SK-N-SH (cell line): ENCODE measurements at regions not wholly inside any gene's neighbourhood (a gene's known extent, or its start where the extent isn't known, plus 50 kb on each side); places are given as distances from the start of the nearest gene placed in this dataset.

Experiments
- CTCF ChIA-PET: fragments of 300-600, 350-600 bp; formaldehyde crosslinking; extraction: SDS; loops from one replicate; lab custom pipeline; 2021; lab: Yijun Ruan, JAX
- POLR2A ChIA-PET: fragments of 350-600 bp; sonication (Branson Sonifier 250); formaldehyde crosslinking; extraction: SDS; loops from one replicate; lab custom pipeline; 2020; ENCODE audit warnings: antibody characterized with exemption, inconsistent platforms; lab: Yijun Ruan, JAX
- DNase-seq: peaks from one replicate; pipeline ENCODE4 v3.0.0; 2012
- H2AFZ ChIP-seq: fragments of 200-600 bp; sonication (generic); 2 replicates; pipeline ENCODE4 v1.8.1; 2016; ENCODE audit warnings: antibody characterized with exemption, mild to moderate bottlenecking, low read depth
- H3F3A ChIP-seq: fragments of 200-600 bp; sonication (generic); replicated peaks from 2 replicates; pipeline ENCODE3; 2016; ENCODE audit warnings: antibody characterized with exemption, mild to moderate bottlenecking; ENCODE audit not compliant: insufficient read depth
- H3K27ac ChIP-seq, 2 experiments: fragments of 200-500 bp in 1 of 2; fragments of 200-600 bp in 1 of 2; sonication (Bioruptor generic) in 1 of 2; sonication (generic), shearing (Covaris generic) in 1 of 2; 2 replicates each; pipeline versions ENCODE4 v1.5.1 to v1.6.1; 2014 to 2016; ENCODE audit warnings: low read depth in 2 of 2, inconsistent platforms in 1 of 2, low read length in 1 of 2, mild to moderate bottlenecking in 1 of 2, mixed read lengths in 1 of 2
- H3K27me3 ChIP-seq: fragments of 200-600 bp; sonication (generic), shearing (Covaris generic); 2 replicates; pipeline ENCODE4 v1.6.1; 2016; ENCODE audit warnings: mixed run types; ENCODE audit not compliant: insufficient read depth
- H3K36me3 ChIP-seq, 2 experiments: fragments of 200-500 bp in 1 of 2; fragments of 200-600 bp in 1 of 2; sonication (Bioruptor generic) in 1 of 2; sonication (generic) in 1 of 2; replicated peaks in 1 of 2; 2 replicates each; pipeline versions ENCODE3 to v1.5.1; 2014 to 2016; ENCODE audit warnings: low read length in 1 of 2, mild to moderate bottlenecking in 1 of 2; ENCODE audit not compliant: insufficient read depth in 2 of 2, control insufficient read depth in 1 of 2
- H3K4me1 ChIP-seq, 2 experiments: fragments of 200-500 bp in 1 of 2; fragments of 200-600 bp in 1 of 2; sonication (Bioruptor generic) in 1 of 2; sonication (generic), shearing (Covaris generic) in 1 of 2; 2 replicates each; pipeline versions ENCODE4 v1.5.1 to v1.6.1; 2014 to 2016; ENCODE audit warnings: low read depth in 1 of 2, low read length in 1 of 2, mixed run types in 1 of 2; ENCODE audit not compliant: insufficient read depth in 2 of 2, control insufficient read depth in 1 of 2
- H3K4me2 ChIP-seq: fragments of 200-600 bp; sonication (generic), shearing (Covaris generic); 2 replicates; pipeline ENCODE4 v1.6.1; 2017; ENCODE audit warnings: mixed run types
- H3K4me3 ChIP-seq, 2 experiments: fragments of 200-500 bp in 1 of 2; fragments of 200-600 bp in 1 of 2; sonication (Bioruptor generic) in 1 of 2; sonication (generic), shearing (Covaris generic) in 1 of 2; 2 replicates each; pipeline versions ENCODE4 v1.5.1 to v1.8.1; 2014 to 2016; ENCODE audit warnings: low read depth in 2 of 2, inconsistent platforms in 1 of 2, low read length in 1 of 2, mild to moderate bottlenecking in 1 of 2, mixed read lengths in 1 of 2, moderate library complexity in 1 of 2
- H3K79me2 ChIP-seq: fragments of 200-600 bp; sonication (generic); 2 replicates; pipeline ENCODE4 v1.8.1; 2017; ENCODE audit warnings: mild to moderate bottlenecking; ENCODE audit not compliant: insufficient read depth
- H3K9ac ChIP-seq: fragments of 200-600 bp; sonication (generic); 2 replicates; pipeline ENCODE4 v1.6.1; 2017; ENCODE audit warnings: mixed run types
- H3K9me2 ChIP-seq: fragments of 200-600 bp; sonication (generic); 2 replicates; pipeline ENCODE4 v1.6.1; 2017; ENCODE audit warnings: mixed run types
- H3K9me3 ChIP-seq: fragments of 200-600 bp; sonication (generic); 2 replicates; pipeline ENCODE4 v1.6.1; 2017; ENCODE audit warnings: mixed run types, mild to moderate bottlenecking, moderate library complexity
- H4K20me1 ChIP-seq: fragments of 200-600 bp; sonication (generic); 2 replicates; pipeline ENCODE4 v1.6.1; 2017; ENCODE audit warnings: mild to moderate bottlenecking, mixed run types; ENCODE audit not compliant: insufficient read depth
- CHD2 ChIP-seq: fragments of 150-350 bp; IDR thresholded peaks from 2 replicates; pipeline ENCODE4 v1.6.1; 2018; ENCODE audit warnings: low read length; ENCODE audit not compliant: partially characterized antibody
- ELF1 ChIP-seq: IDR thresholded peaks from 2 replicates; pipeline ENCODE4 v1.4.0; 2012
- FOXJ3 ChIP-seq: sonication (generic); formaldehyde crosslinking; IDR thresholded peaks from 2 replicates; pipeline ENCODE4 v1.5.1; 2020; ENCODE audit warnings: mild to moderate bottlenecking, missing genetic modification reagents
- FOXM1 ChIP-seq: IDR thresholded peaks from 2 replicates; pipeline ENCODE4 v1.4.0; 2012; ENCODE audit warnings: low read depth, mild to moderate bottlenecking
- GATA2 ChIP-seq: sonication (generic); formaldehyde crosslinking; IDR thresholded peaks from 2 replicates; pipeline ENCODE4 v1.5.0; 2020; ENCODE audit warnings: mild to moderate bottlenecking, missing genetic modification reagents
- MXI1 ChIP-seq: IDR thresholded peaks from 2 replicates; pipeline ENCODE4 v1.6.1; 2012; ENCODE audit warnings: mild to moderate bottlenecking, low read depth, low read length, improper control_type of control experiment
- NRF1 ChIP-seq: IDR thresholded peaks from 2 replicates; pipeline ENCODE4 v1.6.1; 2012; ENCODE audit warnings: low read depth, mild to moderate bottlenecking, low read length
- RCOR1 ChIP-seq: fragments of 150-350 bp; IDR thresholded peaks from 2 replicates; pipeline ENCODE4 v1.6.1; 2017; ENCODE audit warnings: antibody characterized with exemption, low read length
- RFX5 ChIP-seq: IDR thresholded peaks from 2 replicates; pipeline ENCODE4 v1.6.1; 2012; ENCODE audit warnings: mild to moderate bottlenecking, improper control_type of control experiment, low read length
- SIN3A ChIP-seq: IDR thresholded peaks from 2 replicates; pipeline ENCODE4 v1.6.1; 2012; ENCODE audit warnings: low read depth, mild to moderate bottlenecking, low read length, moderate library complexity, borderline replicate concordance
- SMC3 ChIP-seq: IDR thresholded peaks from 2 replicates; pipeline ENCODE4 v1.6.1; 2012; ENCODE audit warnings: low read depth, low read length, improper control_type of control experiment
- TCF12 ChIP-seq: IDR thresholded peaks from 2 replicates; pipeline ENCODE4 v1.4.0; 2012
- WGBS: methylation state at CpG from one replicate; pipeline ENCODE4 v1.1.6; 2017; ENCODE audit warnings: low lambda C conversion rate; 5-methylcytosine and 5-hydroxymethylcytosine counted together
- TF ChIP-seq, protein P1 (sequence below): IDR thresholded peaks from 2 replicates; pipeline ENCODE4 v1.4.0; 2012; ENCODE audit warnings: low read depth, borderline replicate concordance
- TF ChIP-seq, protein P2 (sequence below): IDR thresholded peaks from 2 replicates; pipeline ENCODE4 v1.4.0; 2012; ENCODE audit warnings: low read depth, borderline replicate concordance
- TF ChIP-seq, protein P3 (sequence below): fragments of 200-600 bp; sonication (generic); IDR thresholded peaks from 2 replicates; pipeline ENCODE4 v1.6.1; 2017; ENCODE audit warnings: antibody characterized with exemption, mild to moderate bottlenecking, moderate library complexity
- TF ChIP-seq, protein P4 (sequence below): IDR thresholded peaks from 2 replicates; pipeline ENCODE4 v1.4.0; 2012; ENCODE audit warnings: low read depth

DNA sequence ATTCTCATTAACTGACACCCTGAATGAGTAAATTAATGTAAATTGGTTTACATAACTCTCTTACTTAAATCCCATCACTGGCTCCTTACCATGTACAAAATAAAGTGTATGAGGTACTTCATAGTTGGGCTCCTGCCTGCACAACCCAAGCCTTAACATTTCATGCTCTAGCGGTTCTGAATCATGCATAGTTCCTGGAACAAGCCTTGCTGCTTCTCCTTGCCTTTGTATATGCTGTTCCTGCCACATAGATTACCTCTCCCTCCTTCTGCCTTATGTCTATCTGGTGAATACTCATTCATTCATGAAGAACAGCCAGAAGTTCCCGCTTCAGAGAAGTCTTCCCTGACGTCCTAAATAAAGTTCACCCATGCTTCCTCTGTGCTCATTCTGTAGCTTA, 594.7 kb downstream of the SMARCA1 start:
- H3K27me3 ChIP-seq, result no peaks in the 10 kb centered on the region
- WGBS, result 5% methylated on average over 3 of the region's 3 CpGs
- no peak overlapping the region for H3K4me2 ChIP-seq
- no peaks in the 10 kb centered on the region for H3K9me2 ChIP-seq
- H3K27ac ChIP-seq, result no peak overlapping the region
- no peaks in the 10 kb centered on the region for H3K4me1 ChIP-seq
- no peaks in the 10 kb centered on the region for H3K36me3 ChIP-seq
- no peaks in the 10 kb centered on the region for H3K9me3 ChIP-seq
- no peaks in the 10 kb centered on the region for H4K20me1 ChIP-seq
- H3F3A ChIP-seq, result no peaks in the 10 kb centered on the region
- H3K79me2 ChIP-seq, result no peaks in the 10 kb centered on the region
- no peak overlapping the region for H3K9ac ChIP-seq
- H3K4me3 ChIP-seq, result no peak overlapping the region
- no peak for DNase-seq
- CTCF ChIA-PET, result no interaction called here
- TF ChIP-seq, protein P1, sequence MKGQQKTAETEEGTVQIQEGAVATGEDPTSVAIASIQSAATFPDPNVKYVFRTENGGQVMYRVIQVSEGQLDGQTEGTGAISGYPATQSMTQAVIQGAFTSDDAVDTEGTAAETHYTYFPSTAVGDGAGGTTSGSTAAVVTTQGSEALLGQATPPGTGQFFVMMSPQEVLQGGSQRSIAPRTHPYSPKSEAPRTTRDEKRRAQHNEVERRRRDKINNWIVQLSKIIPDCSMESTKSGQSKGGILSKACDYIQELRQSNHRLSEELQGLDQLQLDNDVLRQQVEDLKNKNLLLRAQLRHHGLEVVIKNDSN, result no peak
- TF ChIP-seq TCF12, result no peak
- TF ChIP-seq SMC3, result no peak
- TF ChIP-seq SIN3A, result no peak
- TF ChIP-seq NRF1, result no peak
- TF ChIP-seq, protein P2, sequence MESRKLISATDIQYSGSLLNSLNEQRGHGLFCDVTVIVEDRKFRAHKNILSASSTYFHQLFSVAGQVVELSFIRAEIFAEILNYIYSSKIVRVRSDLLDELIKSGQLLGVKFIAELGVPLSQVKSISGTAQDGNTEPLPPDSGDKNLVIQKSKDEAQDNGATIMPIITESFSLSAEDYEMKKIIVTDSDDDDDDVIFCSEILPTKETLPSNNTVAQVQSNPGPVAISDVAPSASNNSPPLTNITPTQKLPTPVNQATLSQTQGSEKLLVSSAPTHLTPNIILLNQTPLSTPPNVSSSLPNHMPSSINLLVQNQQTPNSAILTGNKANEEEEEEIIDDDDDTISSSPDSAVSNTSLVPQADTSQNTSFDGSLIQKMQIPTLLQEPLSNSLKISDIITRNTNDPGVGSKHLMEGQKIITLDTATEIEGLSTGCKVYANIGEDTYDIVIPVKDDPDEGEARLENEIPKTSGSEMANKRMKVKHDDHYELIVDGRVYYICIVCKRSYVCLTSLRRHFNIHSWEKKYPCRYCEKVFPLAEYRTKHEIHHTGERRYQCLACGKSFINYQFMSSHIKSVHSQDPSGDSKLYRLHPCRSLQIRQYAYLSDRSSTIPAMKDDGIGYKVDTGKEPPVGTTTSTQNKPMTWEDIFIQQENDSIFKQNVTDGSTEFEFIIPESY, result no peak
- TF ChIP-seq, protein P3, sequence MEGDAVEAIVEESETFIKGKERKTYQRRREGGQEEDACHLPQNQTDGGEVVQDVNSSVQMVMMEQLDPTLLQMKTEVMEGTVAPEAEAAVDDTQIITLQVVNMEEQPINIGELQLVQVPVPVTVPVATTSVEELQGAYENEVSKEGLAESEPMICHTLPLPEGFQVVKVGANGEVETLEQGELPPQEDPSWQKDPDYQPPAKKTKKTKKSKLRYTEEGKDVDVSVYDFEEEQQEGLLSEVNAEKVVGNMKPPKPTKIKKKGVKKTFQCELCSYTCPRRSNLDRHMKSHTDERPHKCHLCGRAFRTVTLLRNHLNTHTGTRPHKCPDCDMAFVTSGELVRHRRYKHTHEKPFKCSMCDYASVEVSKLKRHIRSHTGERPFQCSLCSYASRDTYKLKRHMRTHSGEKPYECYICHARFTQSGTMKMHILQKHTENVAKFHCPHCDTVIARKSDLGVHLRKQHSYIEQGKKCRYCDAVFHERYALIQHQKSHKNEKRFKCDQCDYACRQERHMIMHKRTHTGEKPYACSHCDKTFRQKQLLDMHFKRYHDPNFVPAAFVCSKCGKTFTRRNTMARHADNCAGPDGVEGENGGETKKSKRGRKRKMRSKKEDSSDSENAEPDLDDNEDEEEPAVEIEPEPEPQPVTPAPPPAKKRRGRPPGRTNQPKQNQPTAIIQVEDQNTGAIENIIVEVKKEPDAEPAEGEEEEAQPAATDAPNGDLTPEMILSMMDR, result no peak
- TF ChIP-seq, all 33 proteins: peak for 0
- no peak overlapping the region for H2AFZ ChIP-seq
- POLR2A ChIA-PET, result no interaction called here

DNA sequence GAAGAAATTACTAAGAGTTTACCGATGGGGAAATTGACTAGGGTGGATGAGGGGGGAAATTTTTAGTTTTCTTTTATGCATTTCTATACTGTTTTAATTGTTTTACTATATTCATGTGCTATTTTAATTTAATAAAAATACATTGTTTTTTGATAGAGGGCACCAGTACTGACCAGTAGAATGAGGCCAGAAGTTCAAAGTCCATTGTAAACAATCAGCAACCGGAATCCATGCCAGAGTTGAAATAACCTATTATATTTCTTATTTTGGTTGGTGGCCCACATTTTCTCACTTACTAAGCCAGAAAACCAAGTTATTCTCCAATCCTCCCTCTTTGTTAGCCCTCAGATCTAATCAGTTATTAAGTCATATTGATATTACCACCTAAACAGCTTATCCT, 595.9 kb downstream of the SMARCA1 start:
- TF ChIP-seq, protein P3, result no peak
- TF ChIP-seq SMC3 (no peak), FOXM1 (no peak), FOXJ3 (CRISPR knock-in tag) (no peak), RFX5 (no peak), MXI1 (no peak), CHD2 (no peak), RCOR1 (no peak), ELF1 (no peak), GATA2 (no peak)
- TF ChIP-seq, protein P4, sequence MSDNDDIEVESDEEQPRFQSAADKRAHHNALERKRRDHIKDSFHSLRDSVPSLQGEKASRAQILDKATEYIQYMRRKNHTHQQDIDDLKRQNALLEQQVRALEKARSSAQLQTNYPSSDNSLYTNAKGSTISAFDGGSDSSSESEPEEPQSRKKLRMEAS, result no peak
- Histone ChIP-seq H3K27me3 (no peaks in the 10 kb centered on the region), H3K4me1 (no peaks in the 10 kb centered on the region), H4K20me1 (no peaks in the 10 kb centered on the region), H3K79me2 (no peaks in the 10 kb centered on the region), H3K9me3 (no peaks in the 10 kb centered on the region), H3K27ac (no peak overlapping the region), H3F3A (no peaks in the 10 kb centered on the region), H3K4me3 (no peak overlapping the region), H2AFZ (no peak overlapping the region), H3K36me3 (no peaks in the 10 kb centered on the region), H3K4me2 (no peak overlapping the region), H3K9me2 (no peaks in the 10 kb centered on the region), H3K9ac (no peak overlapping the region)
- CTCF ChIA-PET, result no interaction called here
- POLR2A ChIA-PET, result no interaction called here
- DNase-seq, result no peak
- WGBS, result 17% methylated on average over 2 of the region's 2 CpGs
